Gastrocnemius medialis (tissue), 4 donors: ENCODE measurements at regions not wholly inside any gene's neighbourhood (a gene's known extent, or its start where the extent isn't known, plus 50 kb on each side); places are given as distances from the start of the nearest gene placed in this dataset.

Experiments used
- ATAC-seq, 2 donors: fragments of 150-250 bp; one replicate each; pipeline ENCODE4 v1.9.1; 2016
- DNase-seq, 2 donors: peaks; one replicate each; pipeline ENCODE4 v3.0.0-alpha.2; 2019
- H3K27ac ChIP-seq, 4 donors: fragments of 200-600 bp; sonication (generic); 1 replicate in 1 of 4; 2 replicates in 3 of 4; pipeline ENCODE4 v1.5.1; 2016 to 2018; ENCODE audit warnings: mild to moderate bottlenecking in 2 of 4, moderate library complexity in 1 of 4
- H3K27me3 ChIP-seq, 3 donors: fragments of 200-600 bp; sonication (generic) in 2 of 3; 1 replicate in 1 of 3; 2 replicates in 2 of 3; pipeline versions ENCODE4 v1.5.1 to v1.6.0; 2016 to 2019; ENCODE audit warnings: mild to moderate bottlenecking in 1 of 3, moderate library complexity in 1 of 3
- H3K36me3 ChIP-seq, 2 donors: fragments of 200-600 bp; sonication (generic) in 1 of 2; one replicate each; pipeline ENCODE4 v1.5.1; 2017 to 2018
- H3K4me1 ChIP-seq, 2 donors: fragments of 200-600 bp; sonication (generic) in 1 of 2; one replicate each; pipeline ENCODE4 v1.5.1; 2016 to 2017; ENCODE audit warnings: mild to moderate bottlenecking in 2 of 2
- H3K4me3 ChIP-seq, 4 donors: fragments of 200-600 bp; sonication (generic) in 3 of 4; 1 replicate in 1 of 4; 2 replicates in 3 of 4; pipeline ENCODE4 v1.5.1; 2016 to 2019; ENCODE audit warnings: mild to moderate bottlenecking in 2 of 4
- H3K9me3 ChIP-seq, 3 donors: fragments of 200-600 bp; sonication (generic) in 2 of 3; 1 replicate in 1 of 3; 2 replicates in 2 of 3; pipeline ENCODE4 v1.5.1; 2016 to 2019
- CTCF ChIP-seq, 5 experiments: fragments of 450-650 bp in 3 of 5; fragments of 200-600 bp in 2 of 5; sonication (generic) in 2 of 5; IDR thresholded peaks in 4 of 5; conservative IDR thresholded peaks in 1 of 5; 1 replicate in 4 of 5; 2 replicates in 1 of 5; pipeline ENCODE4 v1.5.1; 2016 to 2019; ENCODE audit warnings: antibody characterized with exemption in 5 of 5, mild to moderate bottlenecking in 3 of 5, moderate library complexity in 3 of 5
- POLR2A ChIP-seq, 2 donors: fragments of 450-650 bp; IDR thresholded peaks; one replicate each; pipeline ENCODE4 v1.6.1; 2017; ENCODE audit warnings: antibody characterized with exemption in 2 of 2, mild to moderate bottlenecking in 2 of 2, moderate library complexity in 2 of 2
- in situ Hi-C, 4 donors: fragments of 200-750 bp; cut with MboI; loops; one replicate each; pipeline versions ENCODE4 v1.15.0 to v1.8.0; 2017; ENCODE audit warnings: low sequenced_read_pairs in 4 of 4
- intact Hi-C: fragments of 100-400 bp; cut with DNase I; formaldehyde crosslinking; loops from one replicate; pipeline ENCODE4 v1.15.1; 2023; ENCODE audit warnings: low total_unique reads

GRCh38 chr15:81760686-81761085 is 285.1 kb downstream of the MEX3B start:
- DNase-seq (no peak), ATAC-seq (no peak)
- Histone ChIP-seq H3K4me1 (no peaks in the 10 kb centered on the region), H3K9me3 (no peaks in the 10 kb centered on the region), H3K27me3 (no peaks in the 10 kb centered on the region), H3K4me3 (no peak overlapping the region), H3K27ac (no peak overlapping the region), H3K36me3 (no peaks in the 10 kb centered on the region)
- in situ Hi-C loops (no loop called here), intact Hi-C loops (no loop called here)
- TF ChIP-seq CTCF (IDR thresholded peaks at IDR 0.05 in 4 of 5, conservative IDR thresholded peaks at IDR 0.05 in 1 of 5): no peak
- no peak for TF ChIP-seq POLR2A (IDR thresholded peaks at IDR 0.05)

DNA sequence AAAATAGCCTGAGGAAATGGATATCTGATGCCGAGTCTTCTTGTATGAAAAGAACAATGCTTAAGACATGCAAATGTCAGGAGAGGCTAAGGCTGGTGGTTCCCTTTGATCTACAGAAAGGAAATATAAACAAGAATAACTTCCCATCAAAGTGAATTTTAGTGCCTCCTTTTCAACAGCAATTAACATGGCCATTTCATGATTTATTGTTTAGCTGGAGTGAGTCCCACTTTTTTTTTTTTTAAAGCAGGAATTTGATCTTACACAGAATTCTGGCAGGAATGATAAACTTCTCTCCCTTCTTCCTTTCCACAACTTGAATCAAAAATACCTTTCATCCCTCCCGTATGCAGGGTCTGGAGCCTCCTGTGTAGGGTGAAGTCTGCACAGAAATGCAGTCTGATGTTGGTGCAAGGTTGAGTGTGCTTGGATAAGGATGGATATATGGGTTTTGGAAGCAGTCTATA is 287.0 kb downstream of the MEX3B start:
- Histone ChIP-seq H3K9me3 (no peaks in the 10 kb centered on the region), H3K36me3 (no peaks in the 10 kb centered on the region), H3K27me3 (no peaks in the 10 kb centered on the region), H3K27ac (no peak overlapping the region), H3K4me3 (no peak overlapping the region), H3K4me1 (no peaks in the 10 kb centered on the region)
- TF ChIP-seq POLR2A (IDR thresholded peaks at IDR 0.05) (no peak), CTCF (IDR thresholded peaks at IDR 0.05 in 4 of 5, conservative IDR thresholded peaks at IDR 0.05 in 1 of 5) (no peak)
- no peak for ATAC-seq
- intact Hi-C loops: no loop called here
- in situ Hi-C loops: no loop called here
- no peak for DNase-seq

- no peak for ATAC-seq
- no peak for DNase-seq
- TF ChIP-seq POLR2A (IDR thresholded peaks at IDR 0.05) (no peak), CTCF (IDR thresholded peaks at IDR 0.05 in 4 of 5, conservative IDR thresholded peaks at IDR 0.05 in 1 of 5) (no peak)
- peaks cover 0 to 5% (median 0%) of the 10 kb centered on the region in 3 donors for H3K27me3 ChIP-seq
- H3K9me3 ChIP-seq: no peaks in the 10 kb centered on the region
- in situ Hi-C loops (no loop called here), intact Hi-C loops (no loop called here)
- H3K4me1 ChIP-seq: peaks cover 0 to 8% of the 10 kb centered on the region in 2 donors
- no peak overlapping the region for H3K27ac ChIP-seq
- H3K36me3 ChIP-seq: no peaks in the 10 kb centered on the region
- no peak overlapping the region for H3K4me3 ChIP-seq
Observed at GRCh38 chr15:81755626-81756025, 290.2 kb downstream of the MEX3B start.

DNA sequence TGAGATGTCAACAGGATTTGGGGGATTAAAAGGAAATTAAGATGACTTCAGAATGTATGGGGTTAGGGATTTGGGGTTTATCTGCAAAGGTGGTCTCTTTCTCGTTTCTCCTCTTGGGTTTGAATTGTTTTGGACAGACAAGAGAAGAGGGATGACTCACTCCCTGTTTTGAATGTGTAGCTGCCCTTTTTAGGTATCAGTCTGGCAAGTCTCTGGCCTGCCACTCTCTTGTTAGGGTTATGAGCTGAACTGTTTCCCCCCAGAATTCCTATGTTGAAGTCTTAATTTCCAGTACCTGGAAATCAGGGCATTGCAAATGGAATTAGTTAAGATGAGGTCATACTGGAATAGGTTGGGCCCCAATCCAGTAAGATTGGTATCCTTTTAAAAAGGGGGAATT is 291.7 kb downstream of the MEX3B start:
- no peak overlapping the region for H3K27ac ChIP-seq
- ATAC-seq (no peak), DNase-seq (no peak)
- in situ Hi-C loops (no loop called here), intact Hi-C loops (no loop called here)
- TF ChIP-seq CTCF (IDR thresholded peaks at IDR 0.05 in 4 of 5, conservative IDR thresholded peaks at IDR 0.05 in 1 of 5): no peak
- H3K27me3 ChIP-seq: peaks cover 0 to 19% (median 9%) of the 10 kb centered on the region in 3 donors
- H3K36me3 ChIP-seq: no peaks in the 10 kb centered on the region
- H3K4me3 ChIP-seq: no peak overlapping the region
- peaks cover 0 to 8% of the 10 kb centered on the region in 2 donors for H3K4me1 ChIP-seq
- H3K9me3 ChIP-seq: no peaks in the 10 kb centered on the region

GRCh38 chr15:81752974-81753373 is 292.8 kb downstream of the MEX3B start:
- intact Hi-C loops (no loop called here), in situ Hi-C loops (no loop called here)
- Histone ChIP-seq H3K4me1 (peaks cover 0 to 8% of the 10 kb centered on the region in 2 donors), H3K36me3 (no peaks in the 10 kb centered on the region), H3K4me3 (no peak overlapping the region), H3K9me3 (no peaks in the 10 kb centered on the region), H3K27ac (no peak overlapping the region), H3K27me3 (peaks cover 0 to 19% (median 13%) of the 10 kb centered on the region in 3 donors)
- no peak for DNase-seq
- TF ChIP-seq CTCF (IDR thresholded peaks at IDR 0.05 in 4 of 5, conservative IDR thresholded peaks at IDR 0.05 in 1 of 5): no peak
- TF ChIP-seq POLR2A (IDR thresholded peaks at IDR 0.05): no peak
- ATAC-seq: no peak
